H1 (cell line): ENCODE measurements at regions not wholly inside any gene's neighbourhood (a gene's known extent, or its start where the extent isn't known, plus 50 kb on each side); places are given as distances from the start of the nearest gene placed in this dataset.

Source experiments
- ATF3 ChIP-seq: IDR thresholded peaks from 2 replicates; pipeline ENCODE4 v1.6.1; 2011; ENCODE audit warnings: low read depth, mild to moderate bottlenecking, low read length; ENCODE audit not compliant: insufficient read depth
- E2F6 ChIP-seq: IDR thresholded peaks from 2 replicates; pipeline ENCODE4 v1.6.1; 2012; ENCODE audit warnings: inconsistent platforms
- EP300 ChIP-seq, 2 experiments: IDR thresholded peaks; 1 replicate in 1 of 2; 2 replicates in 1 of 2; pipeline ENCODE4 v1.6.1; 2011 to 2012; ENCODE audit warnings: low read depth in 2 of 2, low read length in 2 of 2, mild to moderate bottlenecking in 2 of 2, borderline replicate concordance in 1 of 2, inconsistent platforms in 1 of 2, moderate library complexity in 1 of 2

GRCh38 chr16:76755496-76755895 is 435.5 kb upstream of the MON1B start (continued):
- TF ChIP-seq E2F6 (no peak), EP300 (IDR thresholded peaks at IDR 0.05; ENCODE audit: borderline replicate concordance in 1 of 2, low read depth in 2 of 2, low read length in 2 of 2) (no peak), ATF3 (no peak)
